GM10266 (cell line): ENCODE measurements at regions not wholly inside any gene's neighbourhood (a gene's known extent, or its start where the extent isn't known, plus 50 kb on each side); places are given as distances from the start of the nearest gene placed in this dataset.

ENCODE experiments used
- DNase-seq: peaks from one replicate; pipeline ENCODE4 v3.0.0; 2012; ENCODE audit errors: extremely low spot score
- TF ChIP-seq, protein P1 (sequence below): IDR thresholded peaks from 2 replicates; pipeline ENCODE4 v1.5.1; 2012; ENCODE audit warnings: mild to moderate bottlenecking, low read depth; ENCODE audit not compliant: control insufficient read depth, insufficient read depth; ENCODE audit errors: missing control alignments

- no peak for DNase-seq
- TF ChIP-seq, protein P1, sequence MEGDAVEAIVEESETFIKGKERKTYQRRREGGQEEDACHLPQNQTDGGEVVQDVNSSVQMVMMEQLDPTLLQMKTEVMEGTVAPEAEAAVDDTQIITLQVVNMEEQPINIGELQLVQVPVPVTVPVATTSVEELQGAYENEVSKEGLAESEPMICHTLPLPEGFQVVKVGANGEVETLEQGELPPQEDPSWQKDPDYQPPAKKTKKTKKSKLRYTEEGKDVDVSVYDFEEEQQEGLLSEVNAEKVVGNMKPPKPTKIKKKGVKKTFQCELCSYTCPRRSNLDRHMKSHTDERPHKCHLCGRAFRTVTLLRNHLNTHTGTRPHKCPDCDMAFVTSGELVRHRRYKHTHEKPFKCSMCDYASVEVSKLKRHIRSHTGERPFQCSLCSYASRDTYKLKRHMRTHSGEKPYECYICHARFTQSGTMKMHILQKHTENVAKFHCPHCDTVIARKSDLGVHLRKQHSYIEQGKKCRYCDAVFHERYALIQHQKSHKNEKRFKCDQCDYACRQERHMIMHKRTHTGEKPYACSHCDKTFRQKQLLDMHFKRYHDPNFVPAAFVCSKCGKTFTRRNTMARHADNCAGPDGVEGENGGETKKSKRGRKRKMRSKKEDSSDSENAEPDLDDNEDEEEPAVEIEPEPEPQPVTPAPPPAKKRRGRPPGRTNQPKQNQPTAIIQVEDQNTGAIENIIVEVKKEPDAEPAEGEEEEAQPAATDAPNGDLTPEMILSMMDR, result no peak
Measured at GRCh38 chr6:112457886-112458285, 110.8 kb downstream of the RFPL4B start.

DNA sequence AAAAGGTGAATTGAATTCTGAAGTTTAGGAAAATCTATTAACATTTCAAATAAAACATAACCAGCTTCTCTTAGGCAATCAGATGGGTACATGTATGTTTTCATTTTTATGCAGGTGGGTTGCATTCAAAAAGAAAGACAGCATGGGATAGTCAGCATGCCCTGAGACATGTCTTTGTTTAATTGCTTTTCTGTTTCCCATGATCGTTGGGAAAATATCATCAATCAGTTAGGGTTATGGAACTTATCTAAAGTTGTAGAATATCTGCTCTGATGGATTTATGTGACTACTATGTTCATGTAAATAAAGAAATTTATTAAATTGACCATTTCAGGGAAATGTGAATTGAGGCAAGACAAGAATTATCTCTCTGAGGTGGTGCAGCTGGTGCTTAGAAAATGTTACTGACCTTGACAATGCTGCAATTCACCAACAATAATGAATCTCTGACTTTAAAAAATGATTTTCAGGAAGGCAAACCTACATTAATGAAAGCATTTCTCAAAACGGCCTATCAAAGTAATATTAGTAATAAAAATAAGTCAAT, 112.7 kb downstream of the RFPL4B start:
- TF ChIP-seq, protein P1, result no peak
- no peak for DNase-seq

GRCh38 chr6:112464901-112465665, 118.0 kb downstream of the RFPL4B start:
- TF ChIP-seq, protein P1, result no peak
- DNase-seq, result no peak

GRCh38 chr6:112466373-112467151, 119.4 kb downstream of the RFPL4B start:
- no peak for DNase-seq
- TF ChIP-seq, protein P1, result no peak

DNA sequence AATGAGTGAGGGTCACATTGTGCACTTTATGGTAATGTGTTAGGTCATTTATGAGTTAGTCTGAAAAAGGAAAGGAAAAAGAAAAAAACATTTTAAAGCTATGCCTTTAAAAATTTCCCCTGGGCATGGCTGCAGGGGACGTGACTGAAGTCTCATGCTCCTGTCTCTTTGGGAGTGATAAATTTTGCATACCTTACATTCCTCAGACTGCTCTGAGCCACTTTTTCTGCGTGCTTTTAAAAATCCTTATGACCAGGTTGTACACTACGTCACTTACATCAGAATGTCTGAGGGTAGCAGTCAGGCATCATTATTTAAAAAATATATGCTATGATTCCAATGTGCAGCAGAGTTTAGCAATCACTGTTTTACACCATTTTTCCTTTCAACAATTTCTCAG, 121.2 kb downstream of the RFPL4B start:
- no peak for DNase-seq
- TF ChIP-seq, protein P1, result no peak

DNA sequence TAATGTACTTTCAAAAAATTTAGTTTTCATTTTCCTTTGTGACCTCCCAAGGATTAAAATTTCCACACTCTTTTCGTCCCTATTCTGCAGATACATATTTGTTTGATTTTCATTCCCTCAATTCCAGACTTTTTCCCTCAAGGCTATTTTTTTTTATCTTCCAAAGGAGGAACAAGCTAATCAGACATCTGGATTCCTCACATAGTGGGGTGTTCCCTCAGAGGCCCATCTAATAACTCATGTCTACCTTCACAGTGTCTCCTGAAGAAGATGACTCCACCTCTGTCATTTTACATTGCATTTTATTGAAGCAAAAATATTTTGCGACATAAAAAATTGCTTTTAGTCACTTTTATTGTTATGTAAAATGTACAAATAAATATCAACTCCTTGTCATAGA, 122.2 kb downstream of the RFPL4B start:
- DNase-seq, result no peak

GRCh38 chr6:112470376-112470775, 123.2 kb downstream of the RFPL4B start:
- TF ChIP-seq, protein P1, result no peak
- DNase-seq, result no peak

More for the DNA sequence above, 122.2 kb downstream of the RFPL4B start:
- TF ChIP-seq, protein P1, result no peak
